Astrocyte (in vitro differentiated cells and primary cell): ENCODE measurements at regions not wholly inside any gene's neighbourhood (a gene's known extent, or its start where the extent isn't known, plus 50 kb on each side); places are given as distances from the start of the nearest gene placed in this dataset.

ENCODE experiments used
- EZH2 ChIP-seq: IDR thresholded peaks from 2 replicates; pipeline ENCODE4 v1.6.1; 2012; ENCODE audit warnings: mild to moderate bottlenecking, low read length, inconsistent platforms; ENCODE audit not compliant: insufficient read depth
- TF ChIP-seq, protein P1 (sequence below): IDR thresholded peaks from 2 replicates; pipeline ENCODE4 v1.5.1; 2011; ENCODE audit warnings: low read depth, mild to moderate bottlenecking, inconsistent platforms, low read length, moderate library complexity; ENCODE audit not compliant: insufficient read depth

DNA sequence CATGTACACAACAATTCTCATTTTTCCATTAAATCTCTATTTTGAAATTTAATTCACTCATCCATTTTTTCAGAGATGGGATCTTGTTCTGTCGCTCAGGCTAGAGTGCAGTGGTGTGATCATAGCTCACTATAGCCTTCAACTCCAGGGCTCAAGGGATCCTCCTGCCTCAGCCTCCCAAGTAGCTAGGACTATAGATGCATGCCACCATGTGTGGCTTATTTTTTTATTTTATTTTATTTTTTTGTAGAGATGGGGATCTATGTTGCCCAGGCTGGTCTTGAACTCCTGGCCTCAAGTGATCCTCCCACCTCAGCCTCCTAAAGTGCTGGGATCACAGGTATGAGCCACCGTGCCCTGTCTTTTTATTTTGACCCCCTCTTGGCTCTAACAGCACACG, 203.8 kb upstream of the KLF14 start:
- TF ChIP-seq, protein P1, sequence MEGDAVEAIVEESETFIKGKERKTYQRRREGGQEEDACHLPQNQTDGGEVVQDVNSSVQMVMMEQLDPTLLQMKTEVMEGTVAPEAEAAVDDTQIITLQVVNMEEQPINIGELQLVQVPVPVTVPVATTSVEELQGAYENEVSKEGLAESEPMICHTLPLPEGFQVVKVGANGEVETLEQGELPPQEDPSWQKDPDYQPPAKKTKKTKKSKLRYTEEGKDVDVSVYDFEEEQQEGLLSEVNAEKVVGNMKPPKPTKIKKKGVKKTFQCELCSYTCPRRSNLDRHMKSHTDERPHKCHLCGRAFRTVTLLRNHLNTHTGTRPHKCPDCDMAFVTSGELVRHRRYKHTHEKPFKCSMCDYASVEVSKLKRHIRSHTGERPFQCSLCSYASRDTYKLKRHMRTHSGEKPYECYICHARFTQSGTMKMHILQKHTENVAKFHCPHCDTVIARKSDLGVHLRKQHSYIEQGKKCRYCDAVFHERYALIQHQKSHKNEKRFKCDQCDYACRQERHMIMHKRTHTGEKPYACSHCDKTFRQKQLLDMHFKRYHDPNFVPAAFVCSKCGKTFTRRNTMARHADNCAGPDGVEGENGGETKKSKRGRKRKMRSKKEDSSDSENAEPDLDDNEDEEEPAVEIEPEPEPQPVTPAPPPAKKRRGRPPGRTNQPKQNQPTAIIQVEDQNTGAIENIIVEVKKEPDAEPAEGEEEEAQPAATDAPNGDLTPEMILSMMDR: no peak
- no peak for TF ChIP-seq EZH2
